ENCODE measurements at regions not wholly inside any gene's neighbourhood (a gene's known extent, or its start where the extent isn't known, plus 50 kb on each side); places are given as distances from the start of the nearest gene placed in this dataset.

GRCh38 chr13:61850794-61851193, 435.1 kb upstream of the PCDH20 start:
- no peaks in the 10 kb centered on the region for H3K27me3 ChIP-seq (ENCODE audit: low read length)
- H3K9ac ChIP-seq (ENCODE audit: low read length) = no peak overlapping the region
- H4K20me1 ChIP-seq (ENCODE audit: low read depth, low read length) = no peaks in the 10 kb centered on the region
- no peak overlapping the region for H3K4me3 ChIP-seq (ENCODE audit: insufficient read depth, low read length, poor library complexity, severe bottlenecking)
- H3F3A ChIP-seq (ENCODE audit: insufficient read depth) = no peaks in the 10 kb centered on the region
- no peak overlapping the region for H3K27ac ChIP-seq (ENCODE audit: low read depth, low read length)
- peak overlapping the region; percentile 75 for H2AFZ ChIP-seq (ENCODE audit: low read depth, low read length, severe bottlenecking)
- no peaks in the 10 kb centered on the region for H3K9me2 ChIP-seq (replicated peaks; ENCODE audit: insufficient read depth, low read length)
- no peaks in the 10 kb centered on the region for H3K79me2 ChIP-seq (ENCODE audit: insufficient read depth, low read length)
- TF ChIP-seq EZH2phosphoT487 (conservative IDR thresholded peaks at IDR 0.05; ENCODE audit: low read length) (no peak), CTCF (IDR thresholded peaks at IDR 0.05; ENCODE audit: insufficient read depth, low read length, poor library complexity, severe bottlenecking) (no peak)
- H3K36me3 ChIP-seq (ENCODE audit: low read length) = no peaks in the 10 kb centered on the region
- H3K4me2 ChIP-seq (ENCODE audit: low read depth, low read length, poor library complexity, severe bottlenecking) = no peak overlapping the region
- H3K9me3 ChIP-seq (ENCODE audit: insufficient read depth, low read length) = no peaks in the 10 kb centered on the region

GRCh38 chr13:61838568-61838967, 422.9 kb upstream of the PCDH20 start:
- no peaks in the 10 kb centered on the region for H3F3A ChIP-seq (ENCODE audit: insufficient read depth)
- no peak overlapping the region for H3K9ac ChIP-seq (ENCODE audit: low read length)
- no peak overlapping the region for H3K27ac ChIP-seq (ENCODE audit: low read depth, low read length)
- H3K9me3 ChIP-seq (ENCODE audit: insufficient read depth, low read length) = no peaks in the 10 kb centered on the region
- TF ChIP-seq EZH2phosphoT487 (conservative IDR thresholded peaks at IDR 0.05; ENCODE audit: low read length) (no peak), CTCF (IDR thresholded peaks at IDR 0.05; ENCODE audit: insufficient read depth, low read length, poor library complexity, severe bottlenecking) (no peak)
- H3K79me2 ChIP-seq (ENCODE audit: insufficient read depth, low read length) = no peaks in the 10 kb centered on the region
- no peak overlapping the region for H3K4me3 ChIP-seq (ENCODE audit: insufficient read depth, low read length, poor library complexity, severe bottlenecking)
- no peaks in the 10 kb centered on the region for H4K20me1 ChIP-seq (ENCODE audit: low read depth, low read length)
- no peaks in the 10 kb centered on the region for H3K9me2 ChIP-seq (replicated peaks; ENCODE audit: insufficient read depth, low read length)
- H2AFZ ChIP-seq (ENCODE audit: low read depth, low read length, severe bottlenecking) = no peak overlapping the region
- no peak overlapping the region for H3K4me2 ChIP-seq (ENCODE audit: low read depth, low read length, poor library complexity, severe bottlenecking)
- no peaks in the 10 kb centered on the region for H3K36me3 ChIP-seq (ENCODE audit: low read length)
- no peaks in the 10 kb centered on the region for H3K27me3 ChIP-seq (ENCODE audit: low read length)

GRCh38 chr13:61833228-61833627, 417.6 kb upstream of the PCDH20 start:
- Histone ChIP-seq H3K9ac (ENCODE audit: low read length) (no peak overlapping the region), H2AFZ (ENCODE audit: low read depth, low read length, severe bottlenecking) (no peak overlapping the region)

More at GRCh38 chr13:61833228-61833627, 417.6 kb upstream of the PCDH20 start:
- H3K9me2 ChIP-seq (replicated peaks; ENCODE audit: insufficient read depth, low read length) = no peaks in the 10 kb centered on the region
- no peaks in the 10 kb centered on the region for H3K9me3 ChIP-seq (ENCODE audit: insufficient read depth, low read length)
- no peak overlapping the region for H3K4me3 ChIP-seq (ENCODE audit: insufficient read depth, low read length, poor library complexity, severe bottlenecking)
- H3F3A ChIP-seq (ENCODE audit: insufficient read depth) = no peaks in the 10 kb centered on the region
- H3K36me3 ChIP-seq (ENCODE audit: low read length) = no peaks in the 10 kb centered on the region
- no peaks in the 10 kb centered on the region for H3K79me2 ChIP-seq (ENCODE audit: insufficient read depth, low read length)
- TF ChIP-seq CTCF (IDR thresholded peaks at IDR 0.05; ENCODE audit: insufficient read depth, low read length, poor library complexity, severe bottlenecking) = no peak
- TF ChIP-seq EZH2phosphoT487 (conservative IDR thresholded peaks at IDR 0.05; ENCODE audit: low read length) = no peak
- no peak overlapping the region for H3K27ac ChIP-seq (ENCODE audit: low read depth, low read length)
- no peaks in the 10 kb centered on the region for H4K20me1 ChIP-seq (ENCODE audit: low read depth, low read length)
- H3K4me2 ChIP-seq (ENCODE audit: low read depth, low read length, poor library complexity, severe bottlenecking) = no peak overlapping the region
- H3K27me3 ChIP-seq (ENCODE audit: low read length) = no peaks in the 10 kb centered on the region

All from SU-DHL-6 (cell line).